H1 (cell line): ENCODE measurements at regions not wholly inside any gene's neighbourhood (a gene's known extent, or its start where the extent isn't known, plus 50 kb on each side); places are given as distances from the start of the nearest gene placed in this dataset.

ENCODE experiments used
- CTCF ChIA-PET: fragments of 300-600 bp; sonication (Branson Sonifier 250); formaldehyde crosslinking; loops from one replicate; lab custom pipeline; 2021; ENCODE audit not compliant: partially characterized antibody; lab: Charles Lee
- POLR2A ChIA-PET: fragments of 300-600 bp; sonication (Branson Sonifier 250); formaldehyde crosslinking; loops from one replicate; lab custom pipeline; 2021; ENCODE audit warnings: inconsistent platforms; ENCODE audit not compliant: partially characterized antibody; lab: Charles Lee
- DNase-seq, 2 experiments: peaks; one replicate each; pipeline versions ENCODE4 v3.0.0 to v3.0.0-alpha.2; 2010 to 2022; ENCODE audit warnings: low spot score in 2 of 2, low read depth in 1 of 2, mixed read lengths in 1 of 2
- FAIRE-seq: peaks from 2 replicates; lab custom pipeline; 2011; peaks lifted over from hg19 to GRCh38; lab: Jason Lieb, UNC
- H2AFZ ChIP-seq: 2 replicates; pipeline ENCODE4 v1.8.1; 2012; ENCODE audit warnings: low read length, inconsistent platforms
- H2AK5ac ChIP-seq: 2 replicates; pipeline ENCODE4 v1.6.1; 2013; ENCODE audit warnings: low read depth, low read length
- H2BK120ac ChIP-seq: replicated peaks from 2 replicates; pipeline ENCODE3; 2013; ENCODE audit warnings: low read depth, low read length, inconsistent platforms
- H2BK12ac ChIP-seq: 2 replicates; pipeline ENCODE4 v1.6.1; 2013; ENCODE audit warnings: low read depth, low read length
- H2BK15ac ChIP-seq: 2 replicates; pipeline ENCODE4 v1.6.1; 2013; ENCODE audit warnings: low read length
- H2BK20ac ChIP-seq: 2 replicates; pipeline ENCODE4 v1.6.1; 2013; ENCODE audit warnings: low read length
- H2BK5ac ChIP-seq: 2 replicates; pipeline ENCODE4 v1.6.1; 2013; ENCODE audit warnings: low read depth, low read length
- H3K14ac ChIP-seq: 2 replicates; pipeline ENCODE4 v1.6.1; 2013; ENCODE audit warnings: inconsistent platforms; ENCODE audit not compliant: insufficient read length
- H3K18ac ChIP-seq: 2 replicates; pipeline ENCODE4 v1.6.1; 2013; ENCODE audit warnings: low read length; ENCODE audit errors: extremely low read depth
- H3K23ac ChIP-seq: 2 replicates; pipeline ENCODE4 v1.6.1; 2013; ENCODE audit warnings: inconsistent platforms; ENCODE audit not compliant: insufficient read length
- H3K23me2 ChIP-seq: 2 replicates; pipeline ENCODE4 v1.6.1; 2013; ENCODE audit warnings: low read depth, low read length
- H3K27ac ChIP-seq: 2 replicates; pipeline ENCODE4 v1.6.1; 2011; ENCODE audit warnings: low read depth, low read length, inconsistent platforms
- H3K27me3 ChIP-seq, 4 experiments: replicated peaks in 1 of 4; 1 replicate in 1 of 4; 2 replicates in 3 of 4; pipeline versions ENCODE4 v1.6.1 to v1.8.1; 2011 to 2013; ENCODE audit warnings: low read length in 3 of 4, mild to moderate bottlenecking in 3 of 4, inconsistent platforms in 2 of 4, mixed read lengths in 2 of 4, moderate library complexity in 1 of 4; ENCODE audit not compliant: control insufficient read depth in 3 of 4, insufficient read depth in 3 of 4; ENCODE audit errors: extremely low read depth in 1 of 4
- H3K36me3 ChIP-seq, 4 experiments: 2 replicates each; pipeline versions ENCODE4 v1.6.1 to v1.8.1; 2011 to 2013; ENCODE audit warnings: mild to moderate bottlenecking in 4 of 4, low read length in 3 of 4, moderate library complexity in 2 of 4, control low read depth in 1 of 4, inconsistent platforms in 1 of 4; ENCODE audit not compliant: insufficient read depth in 4 of 4, control insufficient read depth in 2 of 4
- H3K4ac ChIP-seq: replicated peaks from 2 replicates; pipeline ENCODE3; 2013; ENCODE audit warnings: low read length, low read depth, mixed read lengths, inconsistent platforms; ENCODE audit not compliant: insufficient read length
- H3K4me1 ChIP-seq, 4 experiments: replicated peaks in 1 of 4; 1 replicate in 1 of 4; 2 replicates in 3 of 4; pipeline versions ENCODE4 v1.6.1 to v1.8.1; 2011 to 2013; ENCODE audit warnings: low read length in 3 of 4, inconsistent platforms in 2 of 4, mixed read lengths in 1 of 4; ENCODE audit not compliant: insufficient read depth in 4 of 4, control insufficient read depth in 3 of 4
- H3K4me2 ChIP-seq, 2 experiments: 2 replicates each; pipeline versions ENCODE4 v1.6.1 to v1.8.1; 2011 to 2013; ENCODE audit warnings: low read depth in 2 of 2, low read length in 2 of 2, control low read depth in 1 of 2, inconsistent platforms in 1 of 2, mild to moderate bottlenecking in 1 of 2; ENCODE audit not compliant: insufficient read depth in 1 of 2
- H3K4me3 ChIP-seq, 4 experiments: fragments of 200-600, 300-600 bp in 1 of 4; sonication (generic), shearing (Covaris generic), sonication (Bioruptor Twin) in 1 of 4; 2 replicates each; pipeline versions ENCODE4 v1.5.1 to v1.8.1; 2011 to 2016; ENCODE audit warnings: low read length in 4 of 4, low read depth in 3 of 4, control low read depth in 2 of 4, inconsistent platforms in 2 of 4, mild to moderate bottlenecking in 2 of 4, mixed read lengths in 1 of 4, moderate library complexity in 1 of 4; ENCODE audit not compliant: insufficient read depth in 2 of 4; ENCODE audit errors: extremely low read depth in 1 of 4
- H3K56ac ChIP-seq: replicated peaks from 2 replicates; pipeline ENCODE3; 2013; ENCODE audit warnings: low read depth, mild to moderate bottlenecking, mixed read lengths, low read length, inconsistent platforms; ENCODE audit not compliant: insufficient read length
- H3K79me1 ChIP-seq: 2 replicates; pipeline ENCODE4 v1.6.1; 2013; ENCODE audit warnings: low read depth, low read length, control low read depth
- H3K79me2 ChIP-seq, 2 experiments: 2 replicates each; pipeline versions ENCODE4 v1.6.1 to v1.8.1; 2012 to 2013; ENCODE audit warnings: low read length in 2 of 2, mild to moderate bottlenecking in 2 of 2, inconsistent platforms in 1 of 2; ENCODE audit not compliant: insufficient read depth in 2 of 2, control insufficient read depth in 1 of 2
- H3K9ac ChIP-seq, 4 experiments: replicated peaks in 1 of 4; 1 replicate in 1 of 4; 2 replicates in 3 of 4; pipeline versions ENCODE4 v1.6.1 to v1.8.1; 2011 to 2013; ENCODE audit warnings: low read depth in 3 of 4, low read length in 3 of 4, control low read depth in 2 of 4, mild to moderate bottlenecking in 2 of 4, moderate library complexity in 2 of 4, inconsistent platforms in 1 of 4; ENCODE audit errors: extremely low read depth in 1 of 4
- H3K9me3 ChIP-seq, 2 experiments: 2 replicates each; pipeline versions ENCODE4 v1.6.1 to v1.8.1; 2012 to 2013; ENCODE audit warnings: mild to moderate bottlenecking in 2 of 2, moderate library complexity in 2 of 2, control low read depth in 1 of 2, inconsistent platforms in 1 of 2, low read depth in 1 of 2, low read length in 1 of 2, mixed read lengths in 1 of 2; ENCODE audit not compliant: insufficient read depth in 2 of 2
- H4K20me1 ChIP-seq, 2 experiments: replicated peaks in 1 of 2; 2 replicates each; pipeline versions ENCODE3 to v1.8.1; 2011 to 2013; ENCODE audit warnings: inconsistent platforms in 2 of 2, low read length in 2 of 2, mild to moderate bottlenecking in 1 of 2; ENCODE audit not compliant: insufficient read depth in 2 of 2, control insufficient read depth in 1 of 2
- H4K5ac ChIP-seq: 2 replicates; pipeline ENCODE4 v1.6.1; 2013; ENCODE audit warnings: low read length, low read depth, mixed read lengths, inconsistent platforms; ENCODE audit not compliant: insufficient read length
- H4K8ac ChIP-seq: 2 replicates; pipeline ENCODE4 v1.8.0; 2013; ENCODE audit warnings: mild to moderate bottlenecking, moderate library complexity, low read length, inconsistent platforms; ENCODE audit not compliant: insufficient read depth; ENCODE audit errors: extremely low read depth
- H4K91ac ChIP-seq: replicated peaks from 2 replicates; pipeline ENCODE3; 2013; ENCODE audit warnings: low read length, mixed read lengths, inconsistent platforms; ENCODE audit not compliant: insufficient read length
- BCL11A ChIP-seq, 2 experiments: IDR thresholded peaks; one replicate each; pipeline ENCODE4 v1.6.1; 2011; ENCODE audit warnings: low read depth in 2 of 2, low read length in 2 of 2, mild to moderate bottlenecking in 2 of 2
- EGR1 ChIP-seq: IDR thresholded peaks from 2 replicates; pipeline ENCODE4 v1.6.1; 2011; ENCODE audit warnings: low read depth, low read length, borderline replicate concordance
- EP300 ChIP-seq, 2 experiments: IDR thresholded peaks; 1 replicate in 1 of 2; 2 replicates in 1 of 2; pipeline ENCODE4 v1.6.1; 2011 to 2012; ENCODE audit warnings: low read depth in 2 of 2, low read length in 2 of 2, mild to moderate bottlenecking in 2 of 2, borderline replicate concordance in 1 of 2, inconsistent platforms in 1 of 2, moderate library complexity in 1 of 2
- EZH2 ChIP-seq: fragments of 200-600 bp; sonication (generic); IDR thresholded peaks from 2 replicates; pipeline ENCODE4 v1.7.1; 2012; ENCODE audit warnings: low read depth, mild to moderate bottlenecking, moderate library complexity, low read length, inconsistent platforms; ENCODE audit not compliant: severe bottlenecking
- KDM5A ChIP-seq: fragments of 200-600 bp; IDR thresholded peaks from 2 replicates; pipeline ENCODE4 v1.7.1; 2012; ENCODE audit warnings: mild to moderate bottlenecking, low read length, inconsistent platforms, mixed read lengths
- MAFK ChIP-seq: IDR thresholded peaks from 2 replicates; pipeline ENCODE4 v1.6.1; 2012; ENCODE audit warnings: low read depth, mild to moderate bottlenecking, improper control_type of control experiment, low read length
- NANOG ChIP-seq: IDR thresholded peaks from 2 replicates; pipeline ENCODE4 v1.6.1; 2011; ENCODE audit warnings: low read length, low read depth, mild to moderate bottlenecking, inconsistent platforms; ENCODE audit not compliant: insufficient read depth, poor library complexity, severe bottlenecking
- NRF1 ChIP-seq: IDR thresholded peaks from 2 replicates; pipeline ENCODE4 v1.6.1; 2011; ENCODE audit warnings: mild to moderate bottlenecking, low read depth, low read length, improper control_type of control experiment
- POLR2AphosphoS5 ChIP-seq: IDR thresholded peaks from 2 replicates; pipeline ENCODE4 v1.6.1; 2011; ENCODE audit warnings: low read depth, low read length
- RBBP5 ChIP-seq: IDR thresholded peaks from 2 replicates; pipeline ENCODE4 v1.7.1; 2012; ENCODE audit warnings: low read depth, mild to moderate bottlenecking, inconsistent platforms, low read length, moderate library complexity, borderline replicate concordance
- SIRT6 ChIP-seq: IDR thresholded peaks from one replicate; pipeline ENCODE4 v1.7.1; 2012; ENCODE audit warnings: low read length, inconsistent platforms
- SIX5 ChIP-seq: IDR thresholded peaks from 2 replicates; pipeline ENCODE4 v1.6.1; 2011; ENCODE audit warnings: mild to moderate bottlenecking, low read depth, low read length
- SP1 ChIP-seq: IDR thresholded peaks from 2 replicates; pipeline ENCODE4 v1.6.1; 2011; ENCODE audit warnings: low read depth, low read length
- SUZ12 ChIP-seq: fragments of 200-600 bp; sonication (generic); IDR thresholded peaks from 2 replicates; pipeline ENCODE4 v1.6.1; 2012; ENCODE audit warnings: mild to moderate bottlenecking, inconsistent platforms, low read length, moderate library complexity, mixed read lengths
- TCF12 ChIP-seq: IDR thresholded peaks from 2 replicates; pipeline ENCODE4 v1.6.1; 2011; ENCODE audit warnings: low read depth, mild to moderate bottlenecking, low read length
- WGBS, 2 experiments: shearing (Covaris generic) in 1 of 2; methylation state at CpG; one replicate each; pipeline versions ENCODE4 v1.1.6 to v1.1.7; 2013 to 2015; ENCODE audit warnings: low lambda C conversion rate in 2 of 2, mixed read lengths in 2 of 2, inconsistent platforms in 1 of 2, low coverage in 1 of 2, missing lambda C conversion rate in 1 of 2; ENCODE audit not compliant: insufficient replicate concordance in 2 of 2, insufficient coverage in 1 of 2, insufficient read length in 1 of 2; ENCODE audit errors: extremely low coverage in 1 of 2, missing lambda C conversion rate in 1 of 2; 5-methylcytosine and 5-hydroxymethylcytosine counted together

DNA sequence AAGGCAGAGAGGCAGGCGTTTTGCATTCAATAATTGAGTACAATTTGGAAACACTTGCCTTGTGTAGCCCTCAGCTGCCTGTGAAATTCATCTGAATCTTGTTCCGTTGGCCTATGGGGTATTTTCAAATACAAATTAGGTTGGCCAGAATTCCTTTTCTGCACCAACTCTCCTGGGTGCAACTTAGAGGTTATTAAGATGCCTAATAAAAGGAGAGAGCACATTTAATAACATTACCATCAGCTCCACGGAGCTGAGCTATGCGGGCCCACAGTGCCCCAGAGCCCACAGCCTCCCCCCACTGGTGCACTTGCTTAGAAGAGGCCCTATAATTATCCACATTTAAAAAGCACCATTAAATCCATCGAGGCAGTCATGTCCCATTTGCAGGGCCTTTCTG lies 367.6 kb upstream of the CLINT1 start:
- Histone ChIP-seq H2BK120ac (no peak overlapping the region), H2BK12ac (no peak overlapping the region), H2AFZ (no peak overlapping the region), H3K23me2 (no peaks in the 10 kb centered on the region), H2BK15ac (no peak overlapping the region), H3K4ac (no peak overlapping the region), H3K9me3 (no peaks in the 10 kb centered on the region), H3K4me1 (0 out of 7 replicates have a peak, but pooled peaks cover 0 to 2% (median 0%) of the 10 kb centered on the region in 4 experiments), H4K91ac (no peak overlapping the region), H4K5ac (no peak overlapping the region), H3K27ac (no peak overlapping the region), H2BK20ac (no peak overlapping the region), H3K27me3 (no peaks in the 10 kb centered on the region), H3K56ac (no peak overlapping the region), H2BK5ac (no peak overlapping the region), H4K8ac (no peak overlapping the region), H4K20me1 (no peaks in the 10 kb centered on the region), H3K23ac (no peak overlapping the region), H3K9ac (no peak overlapping the region), H3K36me3 (no peaks in the 10 kb centered on the region), H3K14ac (no peak overlapping the region), H2AK5ac (no peak overlapping the region), H3K79me2 (no peaks in the 10 kb centered on the region), H3K79me1 (no peaks in the 10 kb centered on the region), H3K4me2 (no peak overlapping the region), H3K18ac (no peak overlapping the region), H3K4me3 (no peak overlapping the region)
- 89% methylated on average over 5 of the region's 5 CpGs; no CpG with 5 or more reads in 1 of the 2 experiments for WGBS, 2 experiments
- DNase-seq: no peak
- POLR2A ChIA-PET: no interaction called here
- no peak for FAIRE-seq
- CTCF ChIA-PET: no interaction called here
- no peak for TF ChIP-seq NANOG
- no peak for TF ChIP-seq POLR2AphosphoS5
- no peak for TF ChIP-seq SIX5
- TF ChIP-seq BCL11A (IDR thresholded peaks at IDR 0.05; ENCODE audit: low read depth in 2 of 2, low read length in 2 of 2): no peak
- TF ChIP-seq SUZ12: no peak
- TF ChIP-seq EGR1: no peak
- no peak for TF ChIP-seq EP300 (IDR thresholded peaks at IDR 0.05; ENCODE audit: borderline replicate concordance in 1 of 2, low read depth in 2 of 2, low read length in 2 of 2)
- no peak for TF ChIP-seq NRF1
- no peak for TF ChIP-seq TCF12
- no peak for TF ChIP-seq SP1
- no peak for TF ChIP-seq EZH2
- TF ChIP-seq KDM5A: no peak
- no peak for TF ChIP-seq RBBP5
- no peak for TF ChIP-seq MAFK
- TF ChIP-seq SIRT6: no peak
